Hepatocyte (in vitro differentiated cells): ENCODE measurements at regions not wholly inside any gene's neighbourhood (a gene's known extent, or its start where the extent isn't known, plus 50 kb on each side); places are given as distances from the start of the nearest gene placed in this dataset.
"Not testable (repeated sequence)": the region's sequence is repeated elsewhere in the genome, so short reads cannot be mapped to it uniquely, and the experiment has no call there.

Experiments used
- DNase-seq: peaks from one replicate; pipeline ENCODE4 v3.0.0-alpha.2; 2016; ENCODE audit warnings: low spot score
- H2AFZ ChIP-seq: fragments of 200-600 bp; sonication (generic); 2 replicates; pipeline ENCODE4 v1.6.0; 2016; ENCODE audit warnings: antibody characterized with exemption, mild to moderate bottlenecking
- H3K27ac ChIP-seq: fragments of 200-600 bp; sonication (generic); 2 replicates; pipeline ENCODE4 v1.5.1; 2016; ENCODE audit warnings: mild to moderate bottlenecking
- H3K27me3 ChIP-seq: fragments of 200-600 bp; sonication (generic); 2 replicates; pipeline ENCODE4 v1.6.1; 2016
- H3K36me3 ChIP-seq: fragments of 200-600 bp; sonication (generic); replicated peaks from 2 replicates; pipeline ENCODE4 v1.5.1; 2016; ENCODE audit warnings: low read depth; ENCODE audit not compliant: insufficient read depth
- H3K4me1 ChIP-seq: fragments of 200-600 bp; sonication (generic); 2 replicates; pipeline ENCODE4 v1.5.1; 2016; ENCODE audit warnings: mild to moderate bottlenecking, moderate library complexity; ENCODE audit not compliant: insufficient read depth
- H3K4me2 ChIP-seq: fragments of 200-600 bp; sonication (generic); 2 replicates; pipeline ENCODE4 v1.6.0; 2016
- H3K4me3 ChIP-seq: fragments of 200-600 bp; sonication (generic); 2 replicates; pipeline ENCODE4 v1.5.1; 2016; ENCODE audit warnings: mild to moderate bottlenecking
- H3K79me2 ChIP-seq: fragments of 200-600 bp; sonication (generic); 2 replicates; pipeline ENCODE4 v1.6.0; 2017; ENCODE audit warnings: mild to moderate bottlenecking
- H3K9me2 ChIP-seq: fragments of 200-600 bp; sonication (generic); replicated peaks from 2 replicates; pipeline ENCODE4 v1.6.0; 2017; ENCODE audit warnings: mild to moderate bottlenecking; ENCODE audit not compliant: insufficient read depth
- H3K9me3 ChIP-seq: fragments of 200-600 bp; sonication (generic); 2 replicates; pipeline ENCODE4 v1.5.1; 2016; ENCODE audit warnings: low read depth, mild to moderate bottlenecking
- H4K20me1 ChIP-seq: fragments of 200-600 bp; sonication (generic); 2 replicates; pipeline ENCODE4 v1.6.0; 2016; ENCODE audit warnings: mild to moderate bottlenecking; ENCODE audit not compliant: insufficient read depth, poor library complexity, severe bottlenecking
- EZH2 ChIP-seq: fragments of 200-600 bp; sonication (generic); IDR thresholded peaks from 2 replicates; pipeline ENCODE4 v1.6.1; 2016; ENCODE audit warnings: antibody characterized with exemption, mild to moderate bottlenecking, borderline replicate concordance
- EZH2phosphoT487 ChIP-seq: fragments of 200-600 bp; sonication (generic); IDR thresholded peaks from one replicate; pipeline ENCODE4 v1.6.1; 2018; ENCODE audit warnings: antibody characterized with exemption, mild to moderate bottlenecking, low read depth, moderate library complexity; ENCODE audit not compliant: unreplicated experiment, severe bottlenecking
- whole genome bisulfite sequencing: methylation state at CpG from one replicate; pipeline ENCODE4 v1.1.6; 2016; ENCODE audit warnings: low lambda C conversion rate; ENCODE audit errors: missing lambda C conversion rate; 5-methylcytosine and 5-hydroxymethylcytosine counted together
- TF ChIP-seq, protein P1 (sequence below): fragments of 200-600 bp; sonication (generic); IDR thresholded peaks from 2 replicates; pipeline ENCODE4 v1.5.1; 2016; ENCODE audit warnings: antibody characterized with exemption, mild to moderate bottlenecking; ENCODE audit not compliant: poor library complexity

DNA sequence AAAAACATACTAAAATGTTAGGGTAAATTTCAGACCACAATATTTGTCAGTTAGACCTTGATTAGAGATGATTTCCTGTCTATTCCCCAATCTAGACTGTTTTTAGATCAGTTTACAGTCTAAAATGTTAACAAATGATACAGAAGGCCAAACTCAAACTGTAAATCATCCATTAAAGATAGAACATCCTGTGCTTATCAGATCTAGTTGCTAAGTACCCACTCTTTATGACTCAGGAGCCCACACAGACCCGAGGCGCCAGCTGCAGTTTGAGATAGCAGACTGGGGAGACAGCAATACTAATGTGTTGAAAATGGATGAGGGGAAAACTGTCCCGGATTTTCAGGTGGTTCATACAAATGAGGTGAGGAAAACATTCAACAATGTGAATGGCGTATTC, 113.3 kb downstream of the SCG2 start:
- no peak overlapping the region for H3K4me3 ChIP-seq
- H3K27ac ChIP-seq: no peak overlapping the region
- H4K20me1 ChIP-seq: no peaks in the 10 kb centered on the region
- peak; percentile 50 for DNase-seq
- H3K79me2 ChIP-seq: no peaks in the 10 kb centered on the region
- no peak overlapping the region for H3K4me2 ChIP-seq
- 17% methylated on average over 4 of the region's 4 CpGs for WGBS
- H3K36me3 ChIP-seq: no peaks in the 10 kb centered on the region
- no peaks in the 10 kb centered on the region for H3K4me1 ChIP-seq
- H2AFZ ChIP-seq: no peak overlapping the region
- H3K27me3 ChIP-seq: no peaks in the 10 kb centered on the region
- H3K9me2 ChIP-seq: no peaks in the 10 kb centered on the region
- no peaks in the 10 kb centered on the region for H3K9me3 ChIP-seq
- no peak for TF ChIP-seq EZH2
- no peak for TF ChIP-seq EZH2phosphoT487
- TF ChIP-seq, protein P1, sequence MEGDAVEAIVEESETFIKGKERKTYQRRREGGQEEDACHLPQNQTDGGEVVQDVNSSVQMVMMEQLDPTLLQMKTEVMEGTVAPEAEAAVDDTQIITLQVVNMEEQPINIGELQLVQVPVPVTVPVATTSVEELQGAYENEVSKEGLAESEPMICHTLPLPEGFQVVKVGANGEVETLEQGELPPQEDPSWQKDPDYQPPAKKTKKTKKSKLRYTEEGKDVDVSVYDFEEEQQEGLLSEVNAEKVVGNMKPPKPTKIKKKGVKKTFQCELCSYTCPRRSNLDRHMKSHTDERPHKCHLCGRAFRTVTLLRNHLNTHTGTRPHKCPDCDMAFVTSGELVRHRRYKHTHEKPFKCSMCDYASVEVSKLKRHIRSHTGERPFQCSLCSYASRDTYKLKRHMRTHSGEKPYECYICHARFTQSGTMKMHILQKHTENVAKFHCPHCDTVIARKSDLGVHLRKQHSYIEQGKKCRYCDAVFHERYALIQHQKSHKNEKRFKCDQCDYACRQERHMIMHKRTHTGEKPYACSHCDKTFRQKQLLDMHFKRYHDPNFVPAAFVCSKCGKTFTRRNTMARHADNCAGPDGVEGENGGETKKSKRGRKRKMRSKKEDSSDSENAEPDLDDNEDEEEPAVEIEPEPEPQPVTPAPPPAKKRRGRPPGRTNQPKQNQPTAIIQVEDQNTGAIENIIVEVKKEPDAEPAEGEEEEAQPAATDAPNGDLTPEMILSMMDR: no peak

DNA sequence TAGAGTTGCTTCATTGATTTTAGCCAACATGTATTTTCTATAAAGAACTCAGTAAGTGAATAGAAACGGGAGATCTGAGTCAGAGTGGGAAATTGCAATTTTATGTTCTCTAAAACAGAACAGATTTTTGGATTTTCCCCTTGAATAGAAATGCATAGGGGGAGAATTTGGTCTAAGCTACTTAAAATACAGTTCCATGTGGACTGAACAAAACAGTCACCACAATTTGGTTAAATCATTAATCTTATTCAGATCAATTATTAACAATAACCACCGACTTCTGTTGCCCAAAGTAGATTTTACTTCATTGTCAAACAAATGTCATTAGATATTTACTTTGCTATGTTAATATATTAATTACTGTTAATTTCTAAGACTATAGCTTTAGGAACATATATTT, 107.7 kb downstream of the SCG2 start:
- no peak for DNase-seq
- Histone ChIP-seq H3K9me3 (no peaks in the 10 kb centered on the region), H3K4me3 (no peak overlapping the region), H3K27ac (no peak overlapping the region), H3K4me2 (no peak overlapping the region), H4K20me1 (no peaks in the 10 kb centered on the region), H3K79me2 (no peaks in the 10 kb centered on the region), H3K27me3 (no peaks in the 10 kb centered on the region), H3K36me3 (no peaks in the 10 kb centered on the region), H3K9me2 (no peaks in the 10 kb centered on the region), H2AFZ (no peak overlapping the region), H3K4me1 (no peaks in the 10 kb centered on the region)
- TF ChIP-seq EZH2 (no peak), EZH2phosphoT487 (no peak)
- TF ChIP-seq, protein P1: no peak
- 62% methylated on average over 2 of the region's 2 CpGs for WGBS

DNA sequence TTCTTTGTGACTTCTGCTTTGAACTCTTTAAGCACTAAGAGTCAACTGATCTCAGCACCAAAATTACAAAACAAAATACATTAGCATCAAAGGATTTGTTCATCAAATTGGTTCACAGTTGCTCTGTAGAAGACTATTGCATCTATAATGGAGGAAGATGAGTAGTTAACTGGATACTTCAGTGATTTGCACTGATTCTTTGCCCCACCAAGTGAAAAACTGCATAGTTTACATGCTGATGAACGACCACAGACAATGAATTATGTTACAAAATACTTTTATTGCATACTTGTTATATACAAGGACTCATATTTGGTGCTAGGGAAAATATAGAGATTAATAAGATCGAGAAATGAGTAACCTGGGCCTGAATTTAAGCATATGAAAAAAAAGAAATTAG, 107.2 kb downstream of the SCG2 start:
- H3K9me2 ChIP-seq: no peaks in the 10 kb centered on the region
- H3K27ac ChIP-seq: no peak overlapping the region
- no peaks in the 10 kb centered on the region for H3K4me1 ChIP-seq
- H2AFZ ChIP-seq: no peak overlapping the region
- DNase-seq: no peak
- no peak overlapping the region for H3K4me3 ChIP-seq
- no peak overlapping the region for H3K4me2 ChIP-seq
- H4K20me1 ChIP-seq: no peaks in the 10 kb centered on the region
- H3K9me3 ChIP-seq: no peaks in the 10 kb centered on the region
- WGBS: 88% methylated on average over 2 of the region's 2 CpGs
- H3K79me2 ChIP-seq: no peaks in the 10 kb centered on the region
- TF ChIP-seq EZH2 (no peak), EZH2phosphoT487 (no peak)
- TF ChIP-seq, protein P1: no peak
- H3K36me3 ChIP-seq: no peaks in the 10 kb centered on the region
- H3K27me3 ChIP-seq: no peaks in the 10 kb centered on the region

DNA sequence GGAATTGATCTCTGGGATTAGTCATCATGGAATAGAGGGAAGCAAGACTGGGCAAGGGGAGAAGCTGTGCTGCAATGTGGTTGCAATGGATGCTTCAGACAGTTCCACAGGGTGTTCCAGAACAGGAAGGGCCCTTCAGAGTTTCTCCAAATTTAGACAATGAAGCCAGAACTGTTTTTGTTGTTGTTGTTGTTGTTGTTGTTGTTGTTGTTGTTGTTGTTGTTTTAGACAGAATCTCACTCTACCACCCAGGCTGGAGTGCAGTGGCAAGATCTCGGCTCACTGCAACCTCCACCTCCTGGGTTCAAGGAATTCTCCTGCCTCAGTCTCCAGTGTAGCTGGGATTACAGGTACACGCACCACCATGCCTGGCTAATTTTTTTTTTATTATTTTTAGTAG, 105.3 kb downstream of the SCG2 start:
- WGBS: 87% methylated on average over 2 of the region's 2 CpGs

More for the DNA sequence above, 105.3 kb downstream of the SCG2 start:
- H3K4me2 ChIP-seq, H3K9me2 ChIP-seq, H3K36me3 ChIP-seq, H3K79me2 ChIP-seq, H3K4me3 ChIP-seq, H3K27me3 ChIP-seq, H3K4me1 ChIP-seq, H3K27ac ChIP-seq, DNase-seq, H3K9me3 ChIP-seq, H2AFZ ChIP-seq, H4K20me1 ChIP-seq: not testable (repeated sequence)
